ENCODE measurements at regions not wholly inside any gene's neighbourhood (a gene's known extent, or its start where the extent isn't known, plus 50 kb on each side); places are given as distances from the start of the nearest gene placed in this dataset.

GRCh38 chr6:45830441-45831139, 185.1 kb downstream of the CLIC5 start:
- no peak for DNase-seq (ENCODE audit: low read depth)

GRCh38 chr6:45829873-45830272, 185.8 kb downstream of the CLIC5 start:
- no peak for DNase-seq (ENCODE audit: low read depth)

- DNase-seq (ENCODE audit: low read depth): no peak
Observed at GRCh38 chr6:45827952-45828530, 187.6 kb downstream of the CLIC5 start.

GRCh38 chr6:45822873-45823272, 192.8 kb downstream of the CLIC5 start:
- DNase-seq (ENCODE audit: low read depth): no peak

GRCh38 chr6:45822246-45822812, 193.3 kb downstream of the CLIC5 start:
- no peak for DNase-seq (ENCODE audit: low read depth)

- DNase-seq (ENCODE audit: low read depth): no peak
Observed at GRCh38 chr6:45818655-45819054, 197.0 kb downstream of the CLIC5 start.

- DNase-seq (ENCODE audit: low read depth): no peak
Observed at GRCh38 chr6:45816674-45817297, 198.9 kb downstream of the CLIC5 start.

- no peak for DNase-seq (ENCODE audit: low read depth)
Observed at GRCh38 chr6:45815466-45816125, 200.1 kb downstream of the CLIC5 start.

GRCh38 chr6:45814772-45815171, 200.9 kb downstream of the CLIC5 start:
- DNase-seq (ENCODE audit: low read depth): no peak

- DNase-seq (ENCODE audit: low read depth): no peak
Observed at GRCh38 chr6:45813943-45814342, 201.7 kb downstream of the CLIC5 start.

GRCh38 chr6:45812922-45813321, 202.7 kb downstream of the CLIC5 start:
- DNase-seq (ENCODE audit: low read depth): no peak

GRCh38 chr6:45808917-45809316, 206.7 kb downstream of the CLIC5 start:
- no peak for DNase-seq (ENCODE audit: low read depth)

- no peak for DNase-seq (ENCODE audit: low read depth)
Observed at GRCh38 chr6:45808042-45808645, 207.5 kb downstream of the CLIC5 start.

- no peak for DNase-seq (ENCODE audit: low read depth)
Observed at GRCh38 chr6:45807311-45808041, 208.2 kb downstream of the CLIC5 start.

GRCh38 chr6:45806172-45806571, 209.5 kb downstream of the CLIC5 start:
- no peak for DNase-seq (ENCODE audit: low read depth)

GRCh38 chr6:45803071-45803470, 212.6 kb downstream of the CLIC5 start:
- DNase-seq (ENCODE audit: low read depth): no peak

- no peak for DNase-seq (ENCODE audit: low read depth)
Observed at GRCh38 chr6:45801471-45802289, 214.0 kb downstream of the CLIC5 start.

- DNase-seq (ENCODE audit: low read depth): no peak
Observed at GRCh38 chr6:45800911-45801310, 214.7 kb downstream of the CLIC5 start.

- DNase-seq (ENCODE audit: low read depth): no peak
Observed at GRCh38 chr6:45795678-45796077, 220.0 kb downstream of the CLIC5 start.

GRCh38 chr6:45794465-45794864, 221.2 kb downstream of the CLIC5 start:
- DNase-seq (ENCODE audit: low read depth): no peak
